ENCODE measurements at regions not wholly inside any gene's neighbourhood (a gene's known extent, or its start where the extent isn't known, plus 50 kb on each side); places are given as distances from the start of the nearest gene placed in this dataset.

GRCh38 chr3:168859143-168859542 is 763.4 kb upstream of the GOLIM4 start (continued):
- TF ChIP-seq, protein P1, sequence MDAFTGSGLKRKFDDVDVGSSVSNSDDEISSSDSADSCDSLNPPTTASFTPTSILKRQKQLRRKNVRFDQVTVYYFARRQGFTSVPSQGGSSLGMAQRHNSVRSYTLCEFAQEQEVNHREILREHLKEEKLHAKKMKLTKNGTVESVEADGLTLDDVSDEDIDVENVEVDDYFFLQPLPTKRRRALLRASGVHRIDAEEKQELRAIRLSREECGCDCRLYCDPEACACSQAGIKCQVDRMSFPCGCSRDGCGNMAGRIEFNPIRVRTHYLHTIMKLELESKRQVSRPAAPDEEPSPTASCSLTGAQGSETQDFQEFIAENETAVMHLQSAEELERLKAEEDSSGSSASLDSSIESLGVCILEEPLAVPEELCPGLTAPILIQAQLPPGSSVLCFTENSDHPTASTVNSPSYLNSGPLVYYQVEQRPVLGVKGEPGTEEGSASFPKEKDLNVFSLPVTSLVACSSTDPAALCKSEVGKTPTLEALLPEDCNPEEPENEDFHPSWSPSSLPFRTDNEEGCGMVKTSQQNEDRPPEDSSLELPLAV (CRISPR knock-in tag; conservative IDR thresholded peaks at IDR 0.05; ENCODE audit: low read depth) = no peak
- TF ChIP-seq ZNF781 (CRISPR knock-in tag; IDR thresholded peaks at IDR 0.05; ENCODE audit: borderline replicate concordance, not compliant biosample characterization) (no peak), PLRG1 (conservative IDR thresholded peaks at IDR 0.05) (no peak), ZNF572 (CRISPR knock-in tag; IDR thresholded peaks at IDR 0.05) (no peak), ZMYM2 (CRISPR knock-in tag; IDR thresholded peaks at IDR 0.05) (peak; percentile 54; the same call in 1 of the 2 replicates), SETDB1 (CRISPR knock-in tag; IDR thresholded peaks at IDR 0.05; ENCODE audit: borderline replicate concordance) (no peak), ZNF577 (CRISPR knock-in tag; IDR thresholded peaks at IDR 0.05; ENCODE audit: borderline replicate concordance, low read depth) (no peak), ZNF792 (CRISPR knock-in tag; IDR thresholded peaks at IDR 0.05) (peak; percentile 68), ELF1 (CRISPR knock-in tag; IDR thresholded peaks at IDR 0.05) (no peak), KAT7 (CRISPR knock-in tag; IDR thresholded peaks at IDR 0.05; ENCODE audit: borderline replicate concordance) (no peak), JUN (CRISPR knock-in tag; IDR thresholded peaks at IDR 0.05) (no peak; the same call in 1 of the 2 replicates), BHLHE40 (IDR thresholded peaks at IDR 0.05; ENCODE audit: low read length) (no peak), CAMTA2 (CRISPR knock-in tag; IDR thresholded peaks at IDR 0.05; ENCODE audit: borderline replicate concordance) (no peak), ZNF83 (CRISPR knock-in tag; IDR thresholded peaks at IDR 0.05; ENCODE audit: borderline replicate concordance) (no peak), BRF2 (CRISPR knock-in tag; IDR thresholded peaks at IDR 0.05) (no peak), SP140L (CRISPR knock-in tag; IDR thresholded peaks at IDR 0.05; ENCODE audit: borderline replicate concordance) (no peak), HNRNPK (IDR thresholded peaks at IDR 0.05; ENCODE audit: low read depth, low read length, poor library complexity, severe bottlenecking) (no peak), ZFYVE20 (CRISPR knock-in tag; IDR thresholded peaks at IDR 0.05; ENCODE audit: borderline replicate concordance, low read depth) (no peak), HDAC2 (CRISPR knock-in tag; IDR thresholded peaks at IDR 0.05) (no peak; the same call in none of the 2 replicates), ZNF556 (CRISPR knock-in tag; IDR thresholded peaks at IDR 0.05; ENCODE audit: borderline replicate concordance) (no peak), TARDBP (CRISPR knock-in tag; IDR thresholded peaks at IDR 0.05) (0 out of 2 replicates have a peak, but pooled peaks have one; percentile 39), ZMYM3 (CRISPR knock-in tag; IDR thresholded peaks at IDR 0.05) (no peak), MAZ (IDR thresholded peaks at IDR 0.05; ENCODE audit: borderline replicate concordance, low read depth, low read length) (no peak), MAZ (CRISPR knock-in tag; IDR thresholded peaks at IDR 0.05; ENCODE audit: low read depth) (no peak), ZNF710 (CRISPR knock-in tag; IDR thresholded peaks at IDR 0.05; ENCODE audit: borderline replicate concordance) (peak; percentile 76; the same call in 1 of the 2 replicates)
- TF ChIP-seq, protein P2, sequence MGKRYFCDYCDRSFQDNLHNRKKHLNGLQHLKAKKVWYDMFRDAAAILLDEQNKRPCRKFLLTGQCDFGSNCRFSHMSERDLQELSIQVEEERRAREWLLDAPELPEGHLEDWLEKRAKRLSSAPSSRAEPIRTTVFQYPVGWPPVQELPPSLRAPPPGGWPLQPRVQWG (CRISPR knock-in tag; IDR thresholded peaks at IDR 0.05; ENCODE audit: borderline replicate concordance, low read depth) = no peak
